ENCODE measurements at regions not wholly inside any gene's neighbourhood (a gene's known extent, or its start where the extent isn't known, plus 50 kb on each side); places are given as distances from the start of the nearest gene placed in this dataset.

DNA sequence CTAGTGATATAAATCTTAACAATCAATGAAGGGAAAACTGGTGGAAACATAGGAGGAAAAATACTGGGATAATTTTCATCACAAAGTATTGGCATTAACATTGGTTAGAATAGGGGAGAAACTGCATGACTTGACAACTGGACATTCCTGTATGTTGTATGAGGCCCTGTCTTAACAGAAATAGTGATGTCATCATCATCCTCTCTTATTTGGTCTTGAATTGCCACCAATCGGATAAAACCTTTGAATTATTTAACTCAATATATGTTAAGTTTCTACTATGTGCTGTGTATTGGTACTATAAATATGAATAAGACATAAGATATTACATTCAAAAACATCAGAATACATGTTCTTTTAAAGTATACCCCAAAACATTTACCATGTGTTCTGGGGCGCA is 130.1 kb upstream of the CCDC54 start:
- no peak for DNase-seq

DNA sequence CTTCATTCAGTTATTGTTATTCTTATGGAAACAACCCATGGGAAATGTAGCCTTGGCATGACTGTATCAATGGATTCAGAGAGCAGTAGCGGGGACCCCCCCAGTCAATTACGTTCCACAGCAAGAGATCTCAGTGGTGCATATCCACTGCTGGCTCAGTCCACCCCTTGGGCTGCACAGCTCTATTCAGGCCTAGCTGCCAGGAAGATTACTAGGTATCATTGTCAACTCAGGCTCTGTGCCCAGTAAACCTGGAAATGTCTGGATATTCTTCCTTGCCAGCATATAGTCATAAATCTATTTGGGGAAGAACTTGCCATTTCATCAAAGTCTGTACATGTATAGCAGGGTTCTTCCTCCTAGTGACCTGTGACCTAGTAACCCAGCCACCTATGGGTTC is 128.1 kb upstream of the CCDC54 start:
- no peak for DNase-seq

DNA sequence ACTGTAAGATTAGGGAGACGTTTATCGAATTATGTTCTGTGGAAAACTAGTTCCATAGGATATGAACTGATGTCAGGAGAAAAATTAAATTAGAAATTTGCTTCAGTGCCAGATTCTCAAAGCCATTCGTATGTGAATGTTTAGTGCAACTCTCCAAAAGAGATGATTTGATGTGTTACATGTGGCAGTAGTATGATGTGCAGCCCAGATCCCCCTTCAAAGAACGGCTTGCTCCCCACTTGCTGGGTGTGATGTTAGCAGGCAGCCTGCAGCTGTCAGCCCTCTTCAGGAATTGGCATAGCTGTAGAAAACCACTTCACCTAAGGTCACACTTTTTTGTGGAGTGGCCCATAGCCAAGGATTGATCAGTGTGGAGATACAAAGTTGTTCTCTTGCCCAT is 127.0 kb upstream of the CCDC54 start:
- DNase-seq = no peak

GRCh38 chr3:107251819-107252218 is 125.4 kb upstream of the CCDC54 start:
- no peak for DNase-seq

DNA sequence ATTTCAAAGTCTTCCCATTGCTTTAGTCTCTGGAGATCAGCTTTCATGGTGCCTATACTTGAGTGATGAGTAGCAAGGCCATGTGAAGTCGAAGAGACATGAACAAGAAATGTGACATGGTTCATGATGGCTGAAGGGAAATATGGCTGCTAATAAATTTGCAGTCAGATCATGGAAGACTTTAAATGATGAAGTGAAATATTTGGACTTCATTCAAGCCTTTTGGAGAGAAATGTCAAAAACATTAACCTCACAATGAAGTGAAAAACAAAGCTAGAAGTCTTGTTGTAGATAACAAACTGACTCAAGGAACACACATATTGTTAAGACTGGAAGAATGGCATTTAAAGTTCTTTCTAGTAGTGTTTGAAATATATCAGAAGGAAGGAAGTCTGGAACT is 120.3 kb upstream of the CCDC54 start:
- DNase-seq = no peak

DNA sequence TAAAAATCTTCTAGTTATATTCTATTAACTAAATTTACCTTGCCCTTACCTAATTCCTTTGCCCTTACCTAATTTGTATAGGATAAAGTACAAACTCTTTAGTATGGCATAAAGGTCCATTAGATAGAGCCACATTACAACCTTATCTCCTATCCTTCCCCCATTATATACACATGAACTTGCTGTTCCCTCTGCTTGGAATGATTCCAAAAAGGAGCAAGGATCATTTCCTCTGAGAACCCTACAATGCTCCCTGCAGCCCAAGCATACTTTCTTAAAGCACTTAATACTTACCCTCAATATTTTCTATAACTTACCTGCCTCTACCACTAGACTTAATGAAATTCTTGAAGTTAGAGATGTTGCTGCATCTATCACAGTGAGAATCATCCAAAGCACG is 118.9 kb upstream of the CCDC54 start:
- DNase-seq = no peak

- no peak for DNase-seq
Observed at GRCh38 chr3:107260207-107260606, 117.0 kb upstream of the CCDC54 start.

DNA sequence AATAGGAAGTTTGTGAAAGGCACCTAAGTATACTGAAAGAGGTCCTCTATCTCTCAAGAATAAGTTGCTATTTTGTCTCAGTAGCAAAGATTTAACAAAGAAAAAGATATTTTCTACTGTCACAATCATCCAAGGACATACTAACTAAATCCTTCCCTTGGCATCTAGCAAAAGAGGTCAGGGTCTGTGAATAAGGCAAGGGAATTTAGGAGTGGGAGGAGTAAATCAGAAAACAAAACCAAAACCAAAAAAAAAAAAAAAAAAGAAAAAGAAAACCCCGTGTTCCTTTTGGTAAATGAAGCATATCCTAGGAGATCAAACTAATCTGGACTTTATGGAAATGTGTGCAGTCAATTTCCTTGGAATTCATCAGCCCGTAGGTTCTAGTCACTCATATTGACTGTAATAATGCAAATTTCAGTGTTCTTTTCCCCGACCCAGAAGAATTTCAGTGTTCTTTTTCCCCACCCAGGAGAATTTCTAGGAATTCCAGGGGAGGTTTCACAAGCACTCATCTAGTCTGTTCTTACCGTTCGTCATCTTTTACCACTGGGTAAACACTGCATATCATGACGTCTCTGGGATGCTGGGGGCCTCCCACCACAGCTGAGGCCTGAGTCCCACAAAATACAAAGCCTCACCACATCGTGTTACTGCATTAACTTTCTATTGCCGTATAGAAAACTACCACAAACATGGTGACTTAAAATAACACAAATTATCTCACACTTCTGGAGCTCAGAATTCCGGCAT is 113.8 kb upstream of the CCDC54 start:
- DNase-seq = no peak

DNA sequence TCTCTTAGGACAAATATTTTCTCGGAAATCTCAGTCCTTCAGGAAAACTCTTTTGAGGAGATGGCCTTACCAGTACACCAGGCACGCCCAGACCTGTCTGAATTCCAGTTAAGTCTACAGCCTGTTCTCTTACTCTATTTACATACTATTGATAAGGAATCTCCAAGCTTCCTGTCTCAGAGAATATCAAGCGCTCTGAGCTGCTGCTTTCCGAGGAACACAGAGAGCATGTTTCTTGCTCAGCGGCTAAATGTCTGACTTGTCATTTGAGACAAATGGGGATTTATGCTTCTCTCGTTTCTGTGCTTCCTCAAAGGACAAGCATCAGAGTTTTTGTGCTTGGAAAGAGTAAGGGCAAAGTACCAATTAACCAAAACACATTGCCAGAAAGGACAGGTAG is 112.4 kb upstream of the CCDC54 start:
- DNase-seq = no peak

GRCh38 chr3:107265526-107265925 is 111.7 kb upstream of the CCDC54 start:
- no peak for DNase-seq

GRCh38 chr3:107268469-107268868 is 108.8 kb upstream of the CCDC54 start:
- no peak for DNase-seq

- no peak for DNase-seq
Observed at GRCh38 chr3:107269136-107269535, 108.1 kb upstream of the CCDC54 start.

DNA sequence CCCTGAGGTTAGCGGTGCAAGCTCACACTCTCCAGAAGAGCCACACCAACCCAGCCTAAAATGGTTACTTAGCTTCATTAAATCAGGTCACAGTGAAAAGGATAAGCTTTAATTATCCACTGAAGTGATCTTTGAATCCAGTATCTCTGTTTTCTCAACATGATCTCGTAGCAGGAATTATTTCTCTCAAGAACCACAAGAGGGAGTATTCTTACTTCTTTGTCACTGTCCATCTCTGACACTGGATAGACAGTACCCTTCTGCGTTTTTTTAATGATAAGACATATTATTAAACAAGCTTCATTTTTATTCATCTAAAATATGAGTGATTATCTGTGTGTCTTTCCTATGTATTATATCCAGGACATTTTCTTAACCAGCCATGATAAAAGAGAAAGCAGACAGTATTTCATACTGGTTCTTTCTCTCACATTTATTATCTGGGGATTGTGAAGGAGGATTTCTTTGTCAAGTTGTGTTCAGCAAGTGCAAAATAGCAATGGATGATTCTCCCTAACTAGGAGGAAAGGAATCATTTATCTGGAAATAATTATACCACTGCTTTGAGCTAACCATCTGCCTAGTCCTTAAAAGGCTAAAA is 105.4 kb upstream of the CCDC54 start:
- peak; percentile 22 to 75 for DNase-seq

DNA sequence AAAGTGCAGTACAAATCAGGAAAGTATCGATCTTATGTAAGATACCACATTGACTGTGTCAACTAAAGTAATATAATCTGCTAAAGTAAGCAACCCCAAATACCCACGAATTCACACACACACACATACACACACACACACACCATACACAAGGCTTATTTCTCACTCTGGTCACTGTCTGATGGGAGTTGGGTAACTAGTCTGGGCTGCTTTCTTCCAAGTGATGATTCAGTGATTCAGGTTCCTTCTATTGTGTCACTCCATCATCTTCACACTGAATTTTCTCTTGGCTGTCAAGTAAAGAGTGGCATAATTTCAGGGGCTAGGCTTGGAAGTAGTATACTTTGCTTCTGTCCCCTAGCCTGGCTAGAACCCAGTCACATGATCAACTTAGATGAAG is 104.8 kb upstream of the CCDC54 start:
- no peak for DNase-seq

DNA sequence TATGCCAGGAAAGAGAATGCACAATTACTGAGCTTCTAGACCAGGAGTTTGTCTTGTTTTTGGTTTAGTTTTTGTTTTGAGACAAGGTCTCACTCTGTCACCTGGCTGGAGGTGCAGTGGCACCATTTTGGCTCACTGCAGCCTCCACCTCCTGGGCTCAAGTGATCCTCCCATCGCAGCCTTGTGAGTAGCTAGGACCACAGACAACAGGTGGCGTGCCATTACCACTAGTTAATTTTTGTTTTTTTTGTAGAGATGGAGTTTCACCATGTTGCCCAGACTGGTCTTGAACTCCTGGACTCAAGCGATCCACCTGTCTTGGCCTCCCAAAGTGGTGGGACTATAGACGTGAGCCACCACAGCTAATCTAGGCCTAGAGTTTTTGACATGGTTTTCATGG is 104.4 kb upstream of the CCDC54 start:
- no peak for DNase-seq

DNA sequence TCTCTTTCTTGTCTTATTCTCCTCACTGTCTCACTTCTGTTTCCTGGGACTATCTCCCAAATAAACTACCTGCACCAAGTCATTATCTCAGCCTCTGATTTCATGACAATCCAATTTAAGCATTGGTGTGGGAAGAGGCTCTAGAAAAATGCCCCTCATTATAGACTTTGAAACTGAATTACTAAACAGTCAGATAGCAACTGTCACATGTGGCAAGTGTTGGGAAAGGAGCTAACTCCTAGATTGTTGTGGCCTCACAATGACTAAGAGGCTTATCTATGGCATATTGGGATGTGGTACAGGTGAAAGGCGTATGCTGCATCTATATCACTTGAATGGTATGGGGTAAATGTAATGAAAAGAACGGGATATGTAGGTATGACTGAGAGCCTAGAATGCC is 103.5 kb upstream of the CCDC54 start:
- DNase-seq = no peak

DNA sequence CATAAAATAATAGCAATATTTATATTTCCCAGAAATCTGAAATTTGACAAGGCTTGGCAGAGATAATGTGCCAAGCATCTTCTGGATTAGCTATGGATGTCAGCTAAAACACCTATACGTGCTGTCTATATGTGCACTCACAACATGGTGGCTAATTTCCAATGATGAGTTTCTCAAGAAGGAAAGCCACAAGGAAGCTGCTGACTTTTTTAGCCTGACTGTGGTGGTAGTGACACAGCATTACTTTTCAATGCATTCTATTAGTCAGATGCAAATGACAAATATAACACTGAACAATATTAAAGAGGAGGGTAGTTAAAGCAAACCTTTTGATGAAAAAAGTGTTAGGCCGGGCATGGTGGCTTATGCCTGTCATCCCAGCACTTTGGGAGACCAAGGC is 101.7 kb upstream of the CCDC54 start:
- no peak for DNase-seq

DNA sequence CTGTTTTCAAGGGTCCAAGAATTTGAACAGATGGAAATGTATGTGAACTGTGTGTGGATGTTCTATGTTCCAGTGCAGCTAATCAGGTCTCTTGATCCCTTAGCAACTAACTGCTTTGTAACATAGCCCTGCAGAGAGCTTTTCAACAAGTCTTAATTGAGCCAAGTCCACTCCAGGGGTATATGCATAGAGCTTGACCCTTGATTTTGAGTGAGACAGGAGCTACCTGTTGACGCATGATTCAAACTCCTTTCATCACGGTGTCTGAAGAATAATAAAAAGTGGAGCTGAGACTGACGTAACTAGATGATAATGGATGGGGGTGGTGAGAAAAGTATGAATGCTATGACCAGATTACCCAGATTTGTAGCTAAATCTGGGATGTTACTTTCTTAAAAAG is 93.3 kb upstream of the CCDC54 start:
- no peak for DNase-seq

DNA sequence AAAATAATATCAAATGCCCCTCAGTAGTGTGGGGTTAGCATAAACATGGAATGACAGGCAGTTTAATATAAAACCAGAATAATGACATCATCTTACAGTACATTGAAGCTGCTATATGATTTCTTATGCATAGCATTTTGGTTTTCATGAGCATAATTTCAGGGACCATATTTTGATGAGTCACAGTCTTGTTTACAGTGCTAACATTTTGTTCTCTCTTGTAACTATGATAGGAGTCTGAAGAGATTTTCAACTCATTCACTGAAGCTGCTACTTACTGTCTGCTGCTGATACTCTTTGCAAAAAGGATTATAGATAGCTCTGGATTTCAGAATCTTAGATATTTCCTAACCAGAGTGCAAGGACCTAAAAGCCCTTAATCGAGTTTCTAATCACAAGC is 92.6 kb upstream of the CCDC54 start:
- peak in 1 of 2 experiments; percentile 6 for DNase-seq

- DNase-seq = no peak
Observed at GRCh38 chr3:107285197-107285596, 92.0 kb upstream of the CCDC54 start.

DNA sequence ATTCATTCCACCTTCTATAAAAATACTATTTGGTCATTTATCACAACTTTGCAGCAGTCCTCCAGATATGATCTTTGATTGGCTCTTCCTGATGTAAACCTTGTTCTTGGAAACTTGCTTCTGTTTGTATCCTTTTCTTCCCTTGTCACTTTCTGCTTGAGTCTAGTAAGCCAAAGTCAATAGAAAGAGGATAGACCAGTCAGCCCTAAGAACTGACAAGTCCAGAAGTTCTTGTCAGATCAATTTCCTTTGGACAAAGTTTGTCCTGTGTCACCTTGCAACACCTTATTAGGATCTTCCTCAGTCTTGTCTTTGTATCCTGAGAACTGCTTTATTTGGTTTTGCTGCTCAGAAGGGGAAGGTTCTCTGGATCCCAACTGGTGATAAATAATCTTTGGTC is 87.9 kb upstream of the CCDC54 start:
- no peak for DNase-seq

GRCh38 chr3:107294117-107294516 is 83.1 kb upstream of the CCDC54 start:
- DNase-seq = no peak

- DNase-seq = no peak
Observed at GRCh38 chr3:107297597-107297996, 79.6 kb upstream of the CCDC54 start.

DNA sequence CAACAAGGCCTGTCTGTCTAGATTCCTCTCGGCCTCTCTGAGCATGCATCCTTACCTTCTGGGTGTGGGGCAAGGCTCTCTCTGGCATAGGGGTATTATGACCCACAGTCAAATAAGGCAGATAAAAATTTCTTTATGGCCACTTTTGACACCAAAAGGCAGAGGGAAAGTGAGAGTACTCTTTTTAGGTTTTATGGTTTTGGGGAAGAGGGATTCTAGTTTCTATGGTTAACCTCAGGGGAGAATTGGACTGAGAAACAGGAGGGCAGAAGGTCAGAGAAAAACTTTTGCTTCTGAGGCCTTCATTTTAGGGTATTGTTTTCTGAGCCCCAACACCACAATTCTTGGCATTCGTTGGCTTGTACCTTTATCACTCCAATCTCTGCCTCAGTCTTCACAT is 70.0 kb upstream of the CCDC54 start:
- DNase-seq = no peak

GRCh38 chr3:107308716-107309115 is 68.5 kb upstream of the CCDC54 start:
- DNase-seq = no peak

All from SW 1271 (cell line).